ENCODE measurements at regions not wholly inside any gene's neighbourhood (a gene's known extent, or its start where the extent isn't known, plus 50 kb on each side); places are given as distances from the start of the nearest gene placed in this dataset.

- FAIRE-seq (no peak), DNase-seq (no peak)
- WGBS, 3 donors = 39 to 53% (median 46%) methylated on average over 3 of the region's 3 CpGs
- Histone ChIP-seq H3K4me3 (ENCODE audit: low read depth in 1 of 3, low read length in 3 of 3) (no peak overlapping the region), H3K27ac (ENCODE audit: low read depth in 1 of 3, low read length in 2 of 3) (no peak overlapping the region), H3K9me3 (ENCODE audit: control insufficient read depth in 2 of 2, insufficient read depth in 1 of 2, low read depth in 1 of 2, low read length in 1 of 2) (no peaks in the 10 kb centered on the region), H3K4me1 (ENCODE audit: control insufficient read depth in 3 of 3, insufficient read depth in 2 of 3, low read depth in 1 of 3, low read length in 2 of 3) (peaks cover 0 to 2% (median 0%) of the 10 kb centered on the region in 3 donors), H3K27me3 (ENCODE audit: control insufficient read depth in 3 of 3, insufficient read depth in 3 of 3, low read length in 3 of 3) (no peaks in the 10 kb centered on the region), H3K36me3 (ENCODE audit: control insufficient read depth in 3 of 3, insufficient read depth in 2 of 3, low read depth in 1 of 3, low read length in 3 of 3) (no peaks in the 10 kb centered on the region)
Observed at GRCh38 chr3:27661797-27662196, 60.3 kb downstream of the EOMES start.

- H3K27me3 ChIP-seq (ENCODE audit: control insufficient read depth in 3 of 3, insufficient read depth in 3 of 3, low read length in 3 of 3) = no peaks in the 10 kb centered on the region
- DNase-seq (peak; percentile 58 to 80), FAIRE-seq (no peak)
- peaks cover 0 to 2% (median 0%) of the 10 kb centered on the region in 3 donors for H3K4me1 ChIP-seq (ENCODE audit: control insufficient read depth in 3 of 3, insufficient read depth in 2 of 3, low read depth in 1 of 3, low read length in 2 of 3)
- H3K4me3 ChIP-seq (ENCODE audit: low read depth in 1 of 3, low read length in 3 of 3) = no peak overlapping the region
- no peaks in the 10 kb centered on the region for H3K36me3 ChIP-seq (ENCODE audit: control insufficient read depth in 3 of 3, insufficient read depth in 2 of 3, low read depth in 1 of 3, low read length in 3 of 3)
- no peaks in the 10 kb centered on the region for H3K9me3 ChIP-seq (ENCODE audit: control insufficient read depth in 2 of 2, insufficient read depth in 1 of 2, low read depth in 1 of 2, low read length in 1 of 2)
- 53 to 60% (median 59%) methylated on average over 3 of the region's 3 CpGs for WGBS, 3 donors
- no peak overlapping the region for H3K27ac ChIP-seq (ENCODE audit: low read depth in 1 of 3, low read length in 2 of 3)
Observed at GRCh38 chr3:27659279-27660021, 62.7 kb downstream of the EOMES start.

- Histone ChIP-seq H3K27me3 (ENCODE audit: control insufficient read depth in 3 of 3, insufficient read depth in 3 of 3, low read length in 3 of 3) (no peaks in the 10 kb centered on the region), H3K36me3 (ENCODE audit: control insufficient read depth in 3 of 3, insufficient read depth in 2 of 3, low read depth in 1 of 3, low read length in 3 of 3) (no peaks in the 10 kb centered on the region), H3K27ac (ENCODE audit: low read depth in 1 of 3, low read length in 2 of 3) (no peak overlapping the region), H3K4me3 (ENCODE audit: low read depth in 1 of 3, low read length in 3 of 3) (no peak overlapping the region), H3K4me1 (ENCODE audit: control insufficient read depth in 3 of 3, insufficient read depth in 2 of 3, low read depth in 1 of 3, low read length in 2 of 3) (peaks cover 0 to 2% (median 0%) of the 10 kb centered on the region in 3 donors), H3K9me3 (ENCODE audit: control insufficient read depth in 2 of 2, insufficient read depth in 1 of 2, low read depth in 1 of 2, low read length in 1 of 2) (no peaks in the 10 kb centered on the region)
- DNase-seq (no peak), FAIRE-seq (no peak)
- WGBS, 3 donors = 29 to 70% (median 61%) methylated on average over 1 of the region's 1 CpG
Observed at GRCh38 chr3:27658741-27659140, 63.4 kb downstream of the EOMES start.

GRCh38 chr3:27657871-27658270 lies 64.3 kb downstream of the EOMES start:
- no peak overlapping the region for H3K4me3 ChIP-seq (ENCODE audit: low read depth in 1 of 3, low read length in 3 of 3)
- H3K36me3 ChIP-seq (ENCODE audit: control insufficient read depth in 3 of 3, insufficient read depth in 2 of 3, low read depth in 1 of 3, low read length in 3 of 3) = no peaks in the 10 kb centered on the region
- H3K4me1 ChIP-seq (ENCODE audit: control insufficient read depth in 3 of 3, insufficient read depth in 2 of 3, low read depth in 1 of 3, low read length in 2 of 3) = peaks cover 2 to 6% (median 4%) of the 10 kb centered on the region in 3 donors
- H3K27ac ChIP-seq (ENCODE audit: low read depth in 1 of 3, low read length in 2 of 3) = no peak overlapping the region
- FAIRE-seq (no peak), DNase-seq (no peak)
- H3K9me3 ChIP-seq (ENCODE audit: control insufficient read depth in 2 of 2, insufficient read depth in 1 of 2, low read depth in 1 of 2, low read length in 1 of 2) = no peaks in the 10 kb centered on the region
- no peaks in the 10 kb centered on the region for H3K27me3 ChIP-seq (ENCODE audit: control insufficient read depth in 3 of 3, insufficient read depth in 3 of 3, low read length in 3 of 3)
- 82 to 90% (median 83%) methylated on average over 2 of the region's 2 CpGs for WGBS, 3 donors

- H3K9me3 ChIP-seq (ENCODE audit: control insufficient read depth in 2 of 2, insufficient read depth in 1 of 2, low read depth in 1 of 2, low read length in 1 of 2) = no peaks in the 10 kb centered on the region
- peaks cover 2 to 8% (median 4%) of the 10 kb centered on the region in 3 donors for H3K4me1 ChIP-seq (ENCODE audit: control insufficient read depth in 3 of 3, insufficient read depth in 2 of 3, low read depth in 1 of 3, low read length in 2 of 3)
- H3K27me3 ChIP-seq (ENCODE audit: control insufficient read depth in 3 of 3, insufficient read depth in 3 of 3, low read length in 3 of 3) = no peaks in the 10 kb centered on the region
- no peak overlapping the region for H3K27ac ChIP-seq (ENCODE audit: low read depth in 1 of 3, low read length in 2 of 3)
- H3K4me3 ChIP-seq (ENCODE audit: low read depth in 1 of 3, low read length in 3 of 3) = no peak overlapping the region
- WGBS, 3 donors = 83 to 88% (median 84%) methylated on average over 4 of the region's 4 CpGs
- H3K36me3 ChIP-seq (ENCODE audit: control insufficient read depth in 3 of 3, insufficient read depth in 2 of 3, low read depth in 1 of 3, low read length in 3 of 3) = no peaks in the 10 kb centered on the region
- FAIRE-seq (no peak), DNase-seq (no peak)
Observed at GRCh38 chr3:27657404-27657803, 64.7 kb downstream of the EOMES start.

GRCh38 chr3:27656790-27657189 lies 65.3 kb downstream of the EOMES start:
- H3K4me1 ChIP-seq (ENCODE audit: control insufficient read depth in 3 of 3, insufficient read depth in 2 of 3, low read depth in 1 of 3, low read length in 2 of 3) = peaks cover 2 to 8% (median 4%) of the 10 kb centered on the region in 3 donors
- H3K4me3 ChIP-seq (ENCODE audit: low read depth in 1 of 3, low read length in 3 of 3) = no peak overlapping the region
- no peak overlapping the region for H3K27ac ChIP-seq (ENCODE audit: low read depth in 1 of 3, low read length in 2 of 3)
- 94 to 97% (median 96%) methylated on average over 1 of the region's 1 CpG for WGBS, 3 donors
- H3K27me3 ChIP-seq (ENCODE audit: control insufficient read depth in 3 of 3, insufficient read depth in 3 of 3, low read length in 3 of 3) = no peaks in the 10 kb centered on the region
- FAIRE-seq (no peak), DNase-seq (no peak)
- H3K9me3 ChIP-seq (ENCODE audit: control insufficient read depth in 2 of 2, insufficient read depth in 1 of 2, low read depth in 1 of 2, low read length in 1 of 2) = no peaks in the 10 kb centered on the region
- no peaks in the 10 kb centered on the region for H3K36me3 ChIP-seq (ENCODE audit: control insufficient read depth in 3 of 3, insufficient read depth in 2 of 3, low read depth in 1 of 3, low read length in 3 of 3)

- WGBS, 3 donors = 50 to 70% (median 64%) methylated on average over 5 of the region's 5 CpGs
Observed at GRCh38 chr3:27655547-27655946, 66.6 kb downstream of the EOMES start.

GRCh38 chr3:27653803-27654558 lies 68.1 kb downstream of the EOMES start:
- H3K27ac ChIP-seq (ENCODE audit: low read depth in 1 of 3, low read length in 2 of 3) = no peak overlapping the region
- WGBS, 3 donors = 94 to 98% (median 97%) methylated on average over 3 of the region's 3 CpGs
- no peaks in the 10 kb centered on the region for H3K9me3 ChIP-seq (ENCODE audit: control insufficient read depth in 2 of 2, insufficient read depth in 1 of 2, low read depth in 1 of 2, low read length in 1 of 2)
- no peaks in the 10 kb centered on the region for H3K27me3 ChIP-seq (ENCODE audit: control insufficient read depth in 3 of 3, insufficient read depth in 3 of 3, low read length in 3 of 3)
- H3K36me3 ChIP-seq (ENCODE audit: control insufficient read depth in 3 of 3, insufficient read depth in 2 of 3, low read depth in 1 of 3, low read length in 3 of 3) = no peaks in the 10 kb centered on the region
- FAIRE-seq (no peak), DNase-seq (no peak)
- H3K4me3 ChIP-seq (ENCODE audit: low read depth in 1 of 3, low read length in 3 of 3) = no peak overlapping the region
- peaks cover 0 to 12% (median 4%) of the 10 kb centered on the region in 3 donors for H3K4me1 ChIP-seq (ENCODE audit: control insufficient read depth in 3 of 3, insufficient read depth in 2 of 3, low read depth in 1 of 3, low read length in 2 of 3)

More at GRCh38 chr3:27655547-27655946, 66.6 kb downstream of the EOMES start:
- Histone ChIP-seq H3K4me3 (ENCODE audit: low read depth in 1 of 3, low read length in 3 of 3) (no peak overlapping the region), H3K9me3 (ENCODE audit: control insufficient read depth in 2 of 2, insufficient read depth in 1 of 2, low read depth in 1 of 2, low read length in 1 of 2) (no peaks in the 10 kb centered on the region), H3K27me3 (ENCODE audit: control insufficient read depth in 3 of 3, insufficient read depth in 3 of 3, low read length in 3 of 3) (no peaks in the 10 kb centered on the region), H3K36me3 (ENCODE audit: control insufficient read depth in 3 of 3, insufficient read depth in 2 of 3, low read depth in 1 of 3, low read length in 3 of 3) (no peaks in the 10 kb centered on the region), H3K27ac (ENCODE audit: low read depth in 1 of 3, low read length in 2 of 3) (no peak overlapping the region), H3K4me1 (ENCODE audit: control insufficient read depth in 3 of 3, insufficient read depth in 2 of 3, low read depth in 1 of 3, low read length in 2 of 3) (peaks cover 2 to 8% (median 4%) of the 10 kb centered on the region in 3 donors)
- DNase-seq = peak in 1 of 2 donors; percentile 58
- FAIRE-seq = no peak
